Activated CD4-positive, alpha-beta T cell treated with anti-CD3 and anti-CD28 coated beads for 24 hours (primary cell): ENCODE measurements at regions not wholly inside any gene's neighbourhood (a gene's known extent, or its start where the extent isn't known, plus 50 kb on each side); places are given as distances from the start of the nearest gene placed in this dataset.

ENCODE experiments used
- DNase-seq, 2 donors: peaks; one replicate each; pipeline ENCODE4 v3.0.0-alpha.2; 2020; ENCODE audit warnings: low read depth in 2 of 2

DNA sequence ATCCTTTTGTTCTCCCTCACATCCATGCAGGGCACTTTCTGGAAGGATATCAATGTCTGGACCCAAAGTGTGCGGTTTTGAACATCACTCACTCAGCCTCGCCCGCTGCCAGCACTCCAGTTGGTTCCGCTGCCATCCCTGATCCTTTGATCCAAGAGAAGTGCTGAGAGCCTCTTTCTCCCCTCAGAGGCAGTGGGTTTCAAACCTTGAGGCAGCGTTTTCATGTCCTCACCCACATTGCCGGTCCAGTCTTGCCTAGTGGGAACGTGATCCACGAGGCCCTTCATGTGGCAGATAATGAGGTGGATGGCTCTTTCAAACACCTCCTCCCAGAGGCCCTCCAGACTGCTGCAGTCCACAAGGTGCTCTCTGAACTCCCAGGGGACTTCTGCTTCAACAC lies 122.2 kb downstream of the ACTL8 start:
- no peak for DNase-seq

DNA sequence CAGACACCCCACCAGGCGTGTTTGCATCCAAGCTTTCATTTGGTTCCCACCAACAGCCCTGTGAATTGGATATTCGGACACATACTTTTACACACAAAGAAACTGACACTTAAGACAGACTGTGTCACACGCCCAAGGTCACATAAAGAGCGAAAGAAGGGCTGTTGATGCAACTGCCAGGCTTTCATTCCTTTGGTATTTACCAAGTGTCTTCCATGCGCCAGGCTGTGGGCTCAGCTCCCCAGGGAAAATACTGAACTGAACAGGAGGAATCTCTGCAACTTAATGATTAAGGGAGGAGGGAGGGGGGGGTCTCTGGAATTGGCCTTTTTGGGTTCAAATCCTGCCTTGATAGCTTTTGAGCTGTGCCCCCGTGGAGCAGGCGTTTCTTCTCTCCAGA lies 122.8 kb downstream of the ACTL8 start:
- no peak for DNase-seq

DNA sequence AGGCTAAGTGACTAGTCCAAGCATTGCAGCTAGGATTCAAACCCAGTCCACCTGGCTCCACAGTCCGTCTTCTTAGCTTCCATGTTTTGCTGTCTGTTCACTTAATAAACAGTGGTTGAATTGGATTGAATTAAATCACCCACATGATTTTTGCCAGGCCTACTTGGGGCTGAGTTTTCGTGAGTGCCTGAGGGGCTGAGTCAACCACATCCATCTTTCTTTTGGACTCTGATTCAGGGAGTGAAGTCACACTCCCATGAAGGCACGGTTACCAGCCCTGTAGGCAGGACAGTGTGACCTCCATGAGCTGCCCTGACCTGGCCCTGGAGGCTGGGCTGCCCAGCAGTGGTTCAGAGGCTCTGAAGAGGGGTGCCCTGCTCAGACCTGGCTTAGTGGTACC lies 123.7 kb downstream of the ACTL8 start:
- no peak for DNase-seq

DNA sequence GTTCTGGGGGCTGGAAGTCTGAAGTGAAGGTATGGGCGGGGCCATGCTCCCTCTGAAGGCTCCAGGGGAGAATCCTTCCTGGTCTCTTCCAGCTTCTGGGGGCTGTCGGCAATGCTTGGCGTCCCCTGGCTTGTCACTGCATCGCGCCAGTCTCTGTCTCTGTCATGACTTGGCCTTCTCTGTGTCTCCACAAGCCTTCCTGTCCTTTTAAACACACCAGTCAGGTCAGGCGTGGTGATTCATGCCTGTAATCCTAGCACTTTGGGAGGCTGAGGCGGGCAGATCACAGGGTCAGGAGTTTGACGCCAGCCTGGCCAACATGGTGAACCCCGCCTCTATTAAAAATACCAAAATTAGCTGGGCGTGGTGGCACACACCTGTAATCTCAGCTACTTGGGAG lies 125.3 kb downstream of the ACTL8 start:
- no peak for DNase-seq

DNA sequence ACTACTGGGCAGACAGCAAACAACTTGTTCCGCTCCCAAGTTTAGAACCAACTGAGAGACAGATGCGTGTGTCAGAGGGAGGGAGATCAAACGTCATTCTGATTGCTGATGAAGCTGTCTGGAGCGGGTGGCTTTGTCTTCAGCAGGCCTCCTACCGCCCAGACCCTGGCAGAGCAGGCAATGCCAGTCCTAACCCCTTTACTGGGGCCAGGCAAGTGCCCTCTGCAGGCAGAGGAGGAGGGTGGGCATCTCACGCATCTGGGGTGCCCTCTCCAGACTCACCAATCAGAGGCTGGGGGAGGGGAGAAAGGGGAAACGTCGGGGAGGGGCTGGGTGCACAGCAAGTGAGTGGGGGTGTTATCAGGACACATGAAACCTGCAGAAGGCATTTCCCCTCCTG lies 126.6 kb downstream of the ACTL8 start:
- DNase-seq: no peak

DNA sequence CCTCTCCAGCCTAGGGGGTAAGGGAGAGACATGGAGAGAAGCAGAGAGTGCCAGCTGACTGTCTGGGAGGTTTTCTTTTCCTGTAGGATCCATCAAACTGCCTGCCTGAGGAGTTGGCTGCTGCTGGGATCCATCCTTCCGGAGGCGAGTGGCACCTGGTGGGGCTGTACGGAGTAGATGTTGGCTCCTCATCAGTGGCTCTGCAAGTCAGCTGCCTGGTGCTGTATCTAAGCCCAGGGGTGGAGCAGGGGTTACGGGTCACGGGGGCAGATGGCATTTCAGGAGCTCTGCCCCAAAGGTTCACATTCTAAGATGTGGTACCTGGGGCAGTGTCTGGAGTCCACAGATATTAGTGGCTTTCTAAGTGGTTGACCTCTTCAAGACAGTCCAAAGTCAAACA lies 128.0 kb downstream of the ACTL8 start:
- DNase-seq: no peak

DNA sequence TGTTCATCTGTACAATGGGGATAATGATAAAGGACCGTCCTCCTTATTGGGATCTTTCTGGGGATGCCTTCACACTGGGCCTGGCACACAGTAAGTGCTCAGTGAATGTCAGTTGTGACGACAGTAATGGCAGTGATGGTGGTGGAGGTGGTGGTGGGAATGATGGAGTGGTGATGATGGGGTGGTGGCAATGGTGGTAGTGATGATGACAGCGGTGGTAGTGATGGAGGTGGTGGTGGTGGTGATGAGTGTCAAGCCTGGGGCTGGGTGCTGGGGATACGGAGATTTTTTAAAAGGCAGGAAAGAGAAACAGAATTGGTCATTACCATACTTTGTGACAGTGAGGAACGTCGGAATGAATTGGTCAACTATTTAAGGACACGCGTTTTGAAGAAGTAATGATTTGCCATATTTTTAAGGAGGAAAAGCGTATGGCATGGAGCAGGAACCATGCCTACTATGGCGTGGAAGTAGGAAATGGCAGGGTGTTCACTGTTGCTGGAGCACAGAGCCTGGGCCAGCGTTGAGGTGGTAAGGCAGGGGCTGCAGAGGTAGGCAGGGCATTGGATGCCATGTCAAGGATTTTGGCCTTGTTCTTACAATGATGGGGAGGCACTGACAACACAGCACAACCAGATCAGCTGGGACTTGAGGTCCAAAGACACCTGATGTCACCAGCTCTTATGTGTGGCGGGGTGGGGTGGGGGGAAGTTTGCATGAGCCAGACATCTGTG lies 128.7 kb downstream of the ACTL8 start:
- DNase-seq: no peak

DNA sequence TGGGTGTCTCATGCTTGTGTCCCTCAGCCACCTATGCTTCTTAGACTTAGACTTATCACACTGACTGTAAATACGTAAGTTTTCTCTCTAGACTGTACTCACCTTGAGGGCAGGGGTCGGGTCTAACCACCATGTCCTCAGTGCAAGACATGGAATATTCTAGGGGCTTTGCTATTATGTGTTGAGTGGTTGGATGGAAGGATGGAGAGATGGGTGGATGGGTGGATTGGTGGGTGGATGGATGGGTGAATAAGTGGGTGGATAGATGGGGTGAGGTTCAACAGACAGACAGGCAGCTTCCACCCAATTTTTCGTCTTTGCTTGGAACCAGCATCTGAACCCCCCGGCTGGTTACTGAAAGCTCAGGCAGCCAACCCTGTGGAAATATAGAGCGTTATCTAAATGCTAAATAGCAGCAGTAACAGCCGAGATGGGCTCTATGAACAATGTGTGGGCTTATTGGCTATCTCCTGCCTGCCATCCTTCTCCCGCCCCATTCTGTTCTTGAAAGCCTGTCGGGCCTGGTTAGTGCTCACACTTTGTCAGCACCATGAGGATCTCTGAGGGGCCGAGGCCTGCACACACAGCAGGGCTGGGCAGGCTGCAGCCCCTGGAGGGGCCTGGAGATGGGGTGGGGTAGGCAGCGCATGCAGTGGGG lies 130.7 kb downstream of the ACTL8 start:
- DNase-seq: no peak

DNA sequence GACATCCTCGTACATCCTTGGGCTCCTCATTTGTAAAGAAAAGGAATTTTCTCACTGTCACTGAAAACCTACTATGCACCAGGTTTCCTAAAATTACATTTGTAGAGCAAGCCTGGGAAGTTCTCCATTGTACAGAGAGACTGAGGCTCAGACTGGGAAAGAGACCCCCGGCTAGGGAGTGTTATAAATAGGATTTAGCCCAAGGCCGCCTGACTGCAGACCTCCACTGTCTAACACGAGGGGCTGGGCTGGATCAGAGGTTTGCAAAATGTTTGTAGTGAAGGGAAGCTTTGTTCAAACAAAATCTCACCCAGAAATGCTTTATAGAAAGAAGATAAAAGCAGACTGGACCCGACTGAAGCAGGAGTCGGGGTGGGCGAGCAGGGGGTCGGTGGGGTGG lies 131.3 kb downstream of the ACTL8 start:
- DNase-seq: no peak

DNA sequence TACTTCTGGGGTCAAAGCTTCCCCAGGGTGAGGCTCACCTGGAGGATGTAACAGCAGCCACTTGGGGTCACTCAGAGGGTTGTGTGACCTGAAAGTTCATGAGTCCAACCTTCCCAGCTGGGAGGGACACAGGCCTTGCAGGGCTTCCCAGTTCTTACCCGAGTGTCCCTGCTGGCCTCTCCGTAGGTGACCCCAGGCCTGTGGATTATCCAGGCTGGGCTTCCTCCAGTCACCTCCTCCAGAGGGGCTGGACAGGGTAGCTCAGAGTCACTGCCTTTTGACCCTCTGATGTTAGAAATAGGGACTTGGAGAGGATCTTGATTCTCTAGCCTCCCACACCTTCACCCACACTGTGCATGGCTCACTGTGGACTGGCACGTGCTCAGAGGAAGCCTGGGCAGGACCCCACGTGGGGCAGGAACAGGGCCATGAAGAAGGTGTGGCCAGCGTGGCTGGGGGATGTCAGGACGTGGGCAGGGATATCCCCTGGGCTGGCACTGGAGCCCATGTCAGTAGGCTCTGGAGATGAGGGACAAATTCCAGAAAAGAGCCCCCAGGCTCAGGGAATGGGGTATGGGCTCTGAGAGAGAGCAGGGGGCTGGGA lies 131.8 kb downstream of the ACTL8 start:
- DNase-seq: no peak

DNA sequence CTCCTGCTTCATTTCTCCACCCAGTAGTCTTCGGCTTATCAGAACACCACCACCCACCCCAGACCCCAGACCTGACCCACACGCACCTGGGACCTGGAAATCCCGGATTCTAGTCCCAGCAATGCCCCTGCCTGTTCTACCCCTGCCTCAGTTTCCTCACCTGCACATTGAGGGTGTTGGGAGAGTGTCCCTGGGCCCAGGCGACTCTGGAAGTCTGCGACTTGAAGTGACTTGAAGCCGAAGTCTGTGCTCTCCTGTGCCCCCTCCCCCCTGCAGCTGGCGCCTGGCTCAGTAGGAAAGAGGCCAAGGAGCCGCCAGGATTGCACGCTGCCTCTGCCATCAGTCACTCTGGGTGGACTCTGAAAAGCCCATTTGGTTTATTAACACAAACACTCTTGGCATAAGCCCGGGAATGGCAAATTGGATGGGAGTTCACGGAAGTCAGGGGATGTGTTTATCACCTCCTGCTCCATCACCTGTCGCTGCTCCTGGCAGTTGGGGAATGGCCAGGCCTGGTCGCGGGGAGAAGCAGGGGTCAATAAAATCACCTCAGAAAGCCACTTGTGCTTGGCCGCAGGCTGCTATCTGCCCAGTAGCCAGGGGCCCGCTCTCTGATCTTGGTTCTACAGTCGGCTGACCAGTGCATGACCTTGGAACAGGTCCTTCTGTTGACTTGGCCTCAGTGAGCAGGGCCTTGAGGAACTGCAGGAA lies 132.7 kb downstream of the ACTL8 start:
- DNase-seq: no peak

DNA sequence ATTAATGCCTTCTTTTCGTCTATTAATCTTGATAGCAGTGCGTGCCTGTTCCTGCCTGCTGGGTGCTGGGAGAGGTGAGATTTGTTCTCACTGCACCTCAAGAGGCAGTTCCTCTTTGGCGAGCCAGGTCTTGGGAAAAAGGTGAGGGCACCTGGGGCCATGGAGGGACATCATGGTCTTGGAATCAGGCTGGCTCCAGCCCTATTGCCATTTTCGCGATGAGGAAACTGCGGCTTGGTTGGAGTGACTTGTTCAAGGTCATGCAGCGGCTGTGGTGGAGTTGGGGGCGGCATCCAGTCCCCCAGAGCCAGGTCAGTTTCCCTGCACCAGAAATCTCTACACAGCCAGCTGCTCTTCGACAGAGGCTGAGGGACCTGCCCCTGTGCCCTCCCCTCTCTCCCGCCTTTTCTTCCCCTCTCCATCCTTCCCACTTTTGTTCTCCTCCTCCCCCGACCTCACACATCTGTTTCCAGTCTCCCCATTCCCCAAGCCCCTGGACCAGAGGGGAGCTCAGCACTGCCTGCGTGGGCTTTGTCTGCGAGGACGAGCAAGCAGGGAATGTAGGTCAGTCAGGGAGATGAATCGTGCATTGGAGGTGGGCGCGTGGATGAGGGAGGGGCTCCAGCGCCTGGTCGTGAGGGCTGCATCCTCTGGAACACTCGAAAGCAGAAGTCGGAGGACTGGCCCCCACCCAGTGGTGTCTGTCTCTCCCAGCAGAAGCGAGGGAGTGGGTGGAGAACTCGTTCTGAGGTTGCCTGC lies 135.1 kb downstream of the ACTL8 start:
- no peak for DNase-seq

DNA sequence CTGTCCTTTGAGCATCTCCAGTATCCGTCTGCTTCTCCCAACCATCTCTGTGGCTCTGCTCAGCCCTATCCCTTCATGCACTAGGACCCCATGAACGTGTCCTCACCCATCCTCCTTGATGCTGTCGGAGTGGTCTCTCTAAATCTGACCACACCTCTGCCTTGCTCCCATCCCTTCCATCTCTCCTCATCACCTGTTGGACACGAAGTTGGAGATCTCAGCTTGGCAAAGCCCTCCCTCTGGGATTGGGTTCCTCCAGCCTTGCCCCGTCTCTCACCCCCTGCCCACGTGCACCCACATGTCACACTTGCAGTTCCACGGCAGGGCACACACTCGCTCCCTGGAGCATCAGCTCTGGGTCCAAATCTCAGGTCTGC lies 135.7 kb downstream of the ACTL8 start:
- DNase-seq: no peak

DNA sequence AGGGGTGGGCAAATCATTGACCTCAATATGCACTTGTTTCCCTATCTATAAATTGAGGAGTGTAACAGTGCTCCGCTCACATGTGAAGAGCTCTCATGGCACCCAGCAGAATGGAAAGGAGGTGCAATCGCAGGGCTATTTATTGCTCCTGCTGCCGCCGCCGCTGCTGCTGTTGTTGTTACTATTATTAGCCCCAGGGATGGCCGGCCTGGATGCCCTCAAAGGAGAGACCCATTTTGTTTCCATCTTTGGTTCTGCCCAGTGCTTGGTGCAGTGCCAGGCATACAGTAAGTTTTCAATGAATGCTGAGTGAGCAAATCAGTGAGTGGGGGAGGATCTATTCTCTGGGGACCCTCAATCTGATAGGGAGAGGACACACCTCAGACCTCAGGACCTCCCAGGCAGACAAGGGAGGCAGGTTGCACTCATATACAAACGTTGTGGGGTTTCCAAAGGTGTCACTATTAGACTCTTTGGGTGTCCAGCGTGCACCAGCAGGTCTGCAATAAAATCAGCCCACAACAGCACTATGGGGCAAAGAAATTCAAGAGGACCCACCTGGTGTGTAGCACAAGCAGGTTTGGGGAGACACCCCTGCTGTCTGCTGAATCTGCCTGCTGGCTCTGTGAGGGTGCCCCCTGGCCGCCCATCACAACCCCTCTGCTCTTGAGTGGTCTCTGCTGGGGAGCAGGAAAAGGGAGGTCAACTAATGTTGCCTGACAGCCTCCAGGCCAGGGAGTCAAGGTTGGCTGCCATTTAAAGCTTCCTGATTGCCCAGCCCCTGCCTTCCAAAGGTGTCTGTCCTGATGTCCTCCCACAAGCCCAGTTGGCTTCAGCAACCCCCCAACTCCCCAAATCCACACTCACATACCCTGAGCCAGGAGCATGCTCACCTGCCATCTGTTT lies 136.3 kb downstream of the ACTL8 start:
- DNase-seq: no peak

DNA sequence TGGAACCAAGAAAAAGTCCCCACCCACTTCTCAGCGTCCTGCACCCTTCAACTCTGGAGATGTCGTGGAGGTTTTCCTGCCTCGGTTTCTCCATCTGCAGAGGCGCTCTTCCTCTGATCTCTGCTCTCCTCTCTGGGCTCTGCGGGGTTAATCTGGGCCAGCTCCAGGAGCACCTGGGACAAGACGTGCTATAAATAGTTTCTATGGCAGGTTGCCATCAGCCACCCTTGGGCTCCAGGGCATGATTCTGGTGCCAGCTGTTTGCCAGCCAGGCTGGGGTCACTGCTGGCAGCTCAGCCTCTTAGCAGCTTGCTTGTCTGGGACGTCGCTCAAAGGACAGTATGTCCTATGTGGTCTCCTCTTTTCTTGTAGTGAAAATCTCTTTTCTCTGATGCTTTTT lies 137.1 kb downstream of the ACTL8 start:
- DNase-seq: no peak

DNA sequence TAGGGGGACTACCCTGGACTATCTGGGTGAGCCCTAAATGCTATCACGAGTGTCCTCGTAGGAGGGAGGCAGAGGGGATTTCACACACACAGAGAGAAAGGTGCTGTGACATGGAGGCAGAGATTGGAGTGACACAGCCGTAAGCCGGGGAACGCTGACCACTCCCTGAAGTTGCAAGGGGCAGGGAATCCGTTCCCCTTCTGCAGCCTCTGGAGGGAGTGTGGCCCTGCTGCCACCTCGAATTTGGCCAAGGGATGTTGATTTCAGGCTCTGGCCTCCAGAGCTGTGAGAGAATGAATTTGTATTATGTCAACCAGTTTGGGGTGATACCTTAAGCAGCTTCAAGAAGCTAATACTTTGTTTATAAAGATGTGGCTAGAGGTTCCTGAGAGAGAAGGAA lies 137.7 kb downstream of the ACTL8 start:
- no peak for DNase-seq

DNA sequence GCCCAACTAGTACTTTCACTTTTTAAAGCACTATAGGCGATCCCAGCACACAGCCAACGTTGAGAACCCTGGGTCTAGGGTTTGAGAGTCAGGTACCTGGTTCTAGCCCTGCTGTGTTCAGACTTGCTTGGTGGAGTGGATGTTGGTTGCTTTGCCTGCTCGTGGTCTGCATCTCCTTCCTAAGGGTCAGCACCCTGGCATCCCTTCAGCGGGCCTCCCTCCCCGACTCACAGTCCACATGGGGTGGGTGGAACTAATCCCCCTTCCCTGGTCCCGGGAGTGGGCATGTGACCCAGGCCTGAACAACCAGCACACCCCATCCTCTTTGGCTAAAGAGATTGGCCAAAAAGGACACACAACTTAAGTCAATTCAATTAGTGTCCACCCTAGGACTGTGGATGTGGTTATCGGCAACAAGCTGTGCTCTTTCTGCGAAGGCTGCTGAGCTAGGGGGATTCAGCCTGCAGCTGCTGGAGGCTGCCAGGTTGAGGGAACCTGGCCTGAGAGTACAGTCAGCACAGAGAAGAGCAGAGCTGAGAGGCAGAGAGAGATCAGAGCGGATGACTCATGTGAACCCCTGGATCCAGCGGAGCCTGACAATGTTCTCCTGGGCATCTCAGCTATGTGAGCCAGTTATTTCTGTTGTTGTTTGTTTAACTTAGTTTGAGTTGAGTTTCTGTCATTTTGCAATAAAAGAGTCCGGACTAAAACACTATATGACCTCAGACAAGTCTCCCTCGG lies 138.9 kb downstream of the ACTL8 start:
- no peak for DNase-seq

DNA sequence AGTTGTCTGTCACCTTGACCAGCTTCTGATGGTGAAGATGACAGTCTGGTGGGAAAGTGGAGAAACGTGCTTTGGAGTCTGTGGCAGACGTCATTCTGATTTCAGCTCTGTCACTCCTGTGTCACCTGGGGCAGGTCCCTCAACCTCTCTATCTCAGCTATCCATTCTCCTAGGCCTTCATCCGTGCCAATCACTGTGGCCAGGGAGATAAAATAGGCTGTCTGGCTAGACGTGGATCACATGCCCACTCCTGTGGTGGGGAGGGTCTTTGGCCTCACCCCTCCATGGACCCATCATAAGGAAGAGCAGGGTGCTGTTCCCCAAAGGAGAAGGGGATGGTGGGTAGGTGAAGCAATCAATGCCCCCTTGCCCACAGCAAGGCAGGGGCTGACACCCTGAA lies 140.3 kb downstream of the ACTL8 start:
- DNase-seq: no peak

DNA sequence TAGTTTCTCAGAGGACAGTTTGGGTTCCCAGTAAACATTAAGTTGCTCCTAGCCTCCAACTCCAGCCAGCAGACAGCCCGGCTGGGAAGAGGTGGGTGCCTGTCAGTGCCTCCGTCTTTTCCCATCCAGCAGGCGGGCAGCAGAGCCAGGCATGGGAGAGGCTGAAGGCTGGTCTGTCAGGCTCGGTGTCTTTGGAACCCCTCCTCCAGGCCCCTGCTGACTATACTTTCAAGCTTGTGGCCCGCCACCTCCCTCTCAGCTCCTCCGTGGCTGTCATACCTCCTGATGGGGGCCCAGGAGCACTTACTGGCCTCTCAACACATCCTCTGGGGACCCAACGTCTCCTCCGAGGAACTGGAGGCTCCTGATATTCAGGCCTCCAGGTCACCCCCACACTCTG lies 140.9 kb downstream of the ACTL8 start:
- no peak for DNase-seq

DNA sequence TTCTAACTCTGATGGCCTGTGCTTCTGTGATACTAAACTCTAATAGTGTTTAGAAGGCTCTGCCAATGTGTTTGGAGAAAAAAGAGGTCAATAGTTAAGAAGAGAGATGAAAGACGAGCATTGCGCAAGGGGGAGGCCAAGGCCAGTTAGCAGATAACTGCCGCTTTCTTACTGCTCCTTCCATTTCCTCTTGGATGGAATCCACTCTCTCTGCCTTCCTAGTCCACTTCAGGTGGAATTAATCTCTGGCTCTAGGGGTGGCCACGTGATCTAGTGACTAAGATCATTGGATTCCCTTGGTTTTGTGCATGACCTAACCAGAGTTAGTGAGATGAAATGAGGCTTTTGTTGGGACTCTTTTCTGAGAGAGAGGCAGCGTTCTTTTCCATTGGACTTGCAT lies 148.3 kb downstream of the ACTL8 start:
- no peak for DNase-seq
